ENCODE measurements at regions not wholly inside any gene's neighbourhood (a gene's known extent, or its start where the extent isn't known, plus 50 kb on each side); places are given as distances from the start of the nearest gene placed in this dataset.

GRCh38 chr9:119803679-119804078, 434.4 kb upstream of the BRINP1 start:
- TF ChIP-seq POLR2AphosphoS5 (IDR thresholded peaks at IDR 0.05; ENCODE audit: insufficient read depth, low read depth, low read length) = no peak
- no peak for TF ChIP-seq GATA2 (IDR thresholded peaks at IDR 0.05; ENCODE audit: insufficient read depth, insufficient read length, low read depth, low read length)
- no peak for TF ChIP-seq EZH2 (IDR thresholded peaks at IDR 0.05; ENCODE audit: borderline replicate concordance, low read depth, low read length, severe bottlenecking)

All from endothelial cell of umbilical vein (primary cell).